SK-N-SH treated with all-trans-retinoic acid at 6 μM for 48 hours (cell line): ENCODE measurements at regions not wholly inside any gene's neighbourhood (a gene's known extent, or its start where the extent isn't known, plus 50 kb on each side); places are given as distances from the start of the nearest gene placed in this dataset.

ENCODE experiments used
- BACH2 ChIP-seq: fragments of 250-450 bp; sonication (Bioruptor Pico); IDR thresholded peaks from 2 replicates; pipeline ENCODE4 v1.9.0; 2021; ENCODE audit warnings: mild to moderate bottlenecking, borderline replicate concordance
- CSDC2 ChIP-seq: fragments of 250-450 bp; sonication (Bioruptor Pico); IDR thresholded peaks from 2 replicates; pipeline ENCODE4 v1.5.0; 2020; ENCODE audit warnings: mild to moderate bottlenecking, moderate library complexity
- CSRNP3 ChIP-seq: fragments of 250-450 bp; sonication (Bioruptor Pico); IDR thresholded peaks from 2 replicates; pipeline ENCODE4 v1.5.1; 2021; ENCODE audit warnings: mild to moderate bottlenecking, moderate library complexity
- ESRRG ChIP-seq: fragments of 250-450 bp; sonication (Bioruptor Pico); IDR thresholded peaks from 2 replicates; pipeline ENCODE4 v1.6.1; 2021; ENCODE audit warnings: mild to moderate bottlenecking
- OSR1 ChIP-seq: fragments of 250-450 bp; sonication (Bioruptor Pico); IDR thresholded peaks from 2 replicates; pipeline ENCODE4 v1.8.0; 2022; ENCODE audit warnings: moderate library complexity, mild to moderate bottlenecking, inconsistent platforms
- SNAI2 ChIP-seq: fragments of 250-450 bp; sonication (Bioruptor Pico); IDR thresholded peaks from 2 replicates; pipeline ENCODE4 v1.5.0; 2020; ENCODE audit warnings: mild to moderate bottlenecking, moderate library complexity
- TCF4 ChIP-seq: fragments of 250-450 bp; sonication (Bioruptor Pico); IDR thresholded peaks from 2 replicates; pipeline ENCODE4 v1.8.0; 2021; ENCODE audit warnings: mild to moderate bottlenecking, moderate library complexity, borderline replicate concordance
- TOX ChIP-seq: fragments of 250-450 bp; sonication (Bioruptor Pico); IDR thresholded peaks from 2 replicates; pipeline ENCODE4 v1.8.0; 2021; ENCODE audit warnings: mild to moderate bottlenecking, moderate library complexity, borderline replicate concordance
- ZFP3 ChIP-seq: fragments of 250-450 bp; sonication (Bioruptor Pico); IDR thresholded peaks from 2 replicates; pipeline ENCODE4 v1.5.0; 2020; ENCODE audit warnings: mild to moderate bottlenecking, moderate library complexity
- ZFP30 ChIP-seq: fragments of 450-650 bp; formaldehyde crosslinking; IDR thresholded peaks from 2 replicates; pipeline ENCODE4 v1.5.0; 2022; ENCODE audit warnings: mild to moderate bottlenecking, moderate library complexity
- ZNF565 ChIP-seq: fragments of 450-650 bp; formaldehyde crosslinking; conservative IDR thresholded peaks from 2 replicates; pipeline ENCODE4 v1.5.0; 2020; ENCODE audit warnings: low read depth, mild to moderate bottlenecking, moderate library complexity
- TF ChIP-seq, protein P1 (sequence below): fragments of 250-450 bp; sonication (Bioruptor Pico); IDR thresholded peaks from 2 replicates; pipeline ENCODE4 v1.8.0; 2020; ENCODE audit warnings: mild to moderate bottlenecking, moderate library complexity, borderline replicate concordance

GRCh38 chr4:1534876-1535526 lies 128.8 kb upstream of the NKX1-1 start:
- TF ChIP-seq, protein P1, sequence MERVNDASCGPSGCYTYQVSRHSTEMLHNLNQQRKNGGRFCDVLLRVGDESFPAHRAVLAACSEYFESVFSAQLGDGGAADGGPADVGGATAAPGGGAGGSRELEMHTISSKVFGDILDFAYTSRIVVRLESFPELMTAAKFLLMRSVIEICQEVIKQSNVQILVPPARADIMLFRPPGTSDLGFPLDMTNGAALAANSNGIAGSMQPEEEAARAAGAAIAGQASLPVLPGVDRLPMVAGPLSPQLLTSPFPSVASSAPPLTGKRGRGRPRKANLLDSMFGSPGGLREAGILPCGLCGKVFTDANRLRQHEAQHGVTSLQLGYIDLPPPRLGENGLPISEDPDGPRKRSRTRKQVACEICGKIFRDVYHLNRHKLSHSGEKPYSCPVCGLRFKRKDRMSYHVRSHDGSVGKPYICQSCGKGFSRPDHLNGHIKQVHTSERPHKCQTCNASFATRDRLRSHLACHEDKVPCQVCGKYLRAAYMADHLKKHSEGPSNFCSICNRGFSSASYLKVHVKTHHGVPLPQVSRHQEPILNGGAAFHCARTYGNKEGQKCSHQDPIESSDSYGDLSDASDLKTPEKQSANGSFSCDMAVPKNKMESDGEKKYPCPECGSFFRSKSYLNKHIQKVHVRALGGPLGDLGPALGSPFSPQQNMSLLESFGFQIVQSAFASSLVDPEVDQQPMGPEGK (CRISPR knock-in tag), result no peak
- TF ChIP-seq CSRNP3 (CRISPR knock-in tag), result no peak
- TF ChIP-seq ZFP30 (CRISPR knock-in tag), result no peak
- TF ChIP-seq CSDC2 (CRISPR knock-in tag), result no peak
- TF ChIP-seq TCF4, result no peak
- no peak for TF ChIP-seq OSR1 (CRISPR knock-in tag)
- no peak for TF ChIP-seq ESRRG (CRISPR knock-in tag)
- TF ChIP-seq SNAI2 (CRISPR knock-in tag), result no peak
- TF ChIP-seq BACH2 (CRISPR knock-in tag), result no peak
- TF ChIP-seq ZNF565 (CRISPR knock-in tag), result no peak
- no peak for TF ChIP-seq TOX
- TF ChIP-seq ZFP3, result no peak
